ENCODE measurements at regions not wholly inside any gene's neighbourhood (a gene's known extent, or its start where the extent isn't known, plus 50 kb on each side); places are given as distances from the start of the nearest gene placed in this dataset.
"Not testable (repeated sequence)": the region's sequence is repeated elsewhere in the genome, so short reads cannot be mapped to it uniquely, and the experiment has no call there.

DNA sequence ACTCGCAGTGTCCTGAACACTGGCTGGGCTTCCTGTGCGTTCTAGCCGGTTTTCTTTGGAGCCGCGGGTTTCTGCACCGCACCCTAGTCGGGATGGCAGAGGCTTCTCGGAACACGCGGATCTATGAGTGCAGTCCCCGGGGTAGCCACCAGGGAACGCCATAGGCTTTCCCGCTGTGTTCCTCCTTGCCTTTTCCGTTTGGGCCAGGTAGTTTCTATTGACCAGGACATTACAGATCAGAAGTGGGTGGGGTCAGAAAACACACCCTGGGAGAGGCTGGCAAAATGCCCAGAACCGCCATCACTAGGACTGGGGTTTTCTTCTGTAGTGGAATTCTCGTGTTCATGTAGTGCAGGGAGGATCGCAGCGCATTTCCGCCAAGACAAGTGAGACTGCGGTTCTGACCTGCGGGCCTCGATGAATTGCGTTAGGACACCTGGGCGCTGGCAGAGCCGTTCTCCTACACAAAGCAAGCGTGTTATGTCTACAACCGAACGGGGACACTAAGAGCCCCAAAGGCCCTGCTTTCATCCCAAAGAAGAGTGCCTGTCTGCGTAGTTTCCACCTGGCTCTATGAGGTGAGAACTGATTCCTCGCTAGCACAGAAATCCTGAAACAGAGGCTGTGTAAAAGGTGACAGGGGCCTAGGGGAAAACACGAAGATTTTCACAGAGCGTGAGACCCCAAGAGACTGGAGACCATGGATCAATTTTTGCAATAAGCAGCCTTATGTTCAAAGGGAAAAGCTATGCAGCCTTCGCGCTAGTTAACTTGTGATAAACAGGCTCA is 121.5 kb downstream of the PPIAL4G start:
- DNase-seq (ENCODE audit: low read depth in 2 of 2), result peak in 1 of 2 donors; percentile 7

DNA sequence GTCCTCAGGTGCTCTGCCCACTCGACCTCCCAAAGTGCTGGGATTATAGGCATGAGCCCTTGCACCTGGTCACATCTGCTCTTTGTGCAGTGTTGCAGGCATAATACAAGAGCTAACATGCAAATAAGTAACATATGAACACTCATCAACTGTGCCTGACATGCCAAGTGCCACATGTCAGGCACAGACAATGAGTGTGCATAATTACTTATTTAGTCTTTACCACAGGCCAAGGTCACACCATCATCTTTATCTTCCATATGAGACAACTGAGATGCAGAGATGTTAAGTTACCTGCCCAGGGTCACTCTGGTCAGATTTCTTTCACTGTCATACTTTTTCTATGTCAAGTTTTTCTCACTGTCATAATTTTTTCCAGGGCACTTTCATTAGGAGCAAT is 126.1 kb downstream of the PPIAL4G start:
- DNase-seq (ENCODE audit: low read depth in 2 of 2), result no peak

DNA sequence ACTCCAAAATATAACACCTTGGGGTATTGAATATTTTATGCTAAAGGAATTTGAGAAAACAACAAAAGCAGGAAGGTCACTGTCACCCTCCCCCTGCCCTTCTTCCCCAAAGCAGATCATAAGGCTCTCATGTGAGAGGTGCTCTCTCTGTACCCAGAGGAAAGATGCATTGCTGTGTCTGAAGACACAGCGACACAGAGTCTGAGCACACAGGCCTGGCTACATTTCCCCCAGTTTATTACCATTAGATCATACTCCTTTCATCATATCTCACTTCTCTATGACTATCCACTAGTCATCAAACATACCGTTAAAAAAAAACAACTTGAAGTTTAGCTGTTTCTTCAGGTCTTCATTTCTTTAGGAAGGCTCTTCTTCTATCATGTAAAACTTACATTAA is 127.1 kb downstream of the PPIAL4G start:
- DNase-seq (ENCODE audit: low read depth in 2 of 2), result no peak

DNA sequence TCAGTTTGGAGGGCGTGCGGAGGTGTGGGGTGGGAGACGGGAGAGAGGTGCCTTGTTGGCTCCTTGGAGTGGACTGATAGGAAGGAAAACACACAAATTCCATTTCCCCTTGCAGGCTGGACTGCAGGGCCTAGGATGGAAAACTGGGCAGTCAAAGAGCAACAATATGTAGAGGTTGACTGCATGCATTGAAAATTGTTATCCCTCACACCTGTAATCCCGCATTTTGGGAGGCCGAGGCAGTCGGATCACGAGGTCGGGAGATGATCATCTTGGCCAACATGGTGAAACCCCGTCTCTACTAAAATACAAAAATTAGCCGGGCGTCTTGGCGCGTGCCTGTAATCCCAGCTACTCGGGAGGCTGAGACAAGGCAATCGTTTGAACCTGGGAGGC is 128.2 kb downstream of the PPIAL4G start:
- DNase-seq (ENCODE audit: low read depth in 2 of 2), result no peak

DNA sequence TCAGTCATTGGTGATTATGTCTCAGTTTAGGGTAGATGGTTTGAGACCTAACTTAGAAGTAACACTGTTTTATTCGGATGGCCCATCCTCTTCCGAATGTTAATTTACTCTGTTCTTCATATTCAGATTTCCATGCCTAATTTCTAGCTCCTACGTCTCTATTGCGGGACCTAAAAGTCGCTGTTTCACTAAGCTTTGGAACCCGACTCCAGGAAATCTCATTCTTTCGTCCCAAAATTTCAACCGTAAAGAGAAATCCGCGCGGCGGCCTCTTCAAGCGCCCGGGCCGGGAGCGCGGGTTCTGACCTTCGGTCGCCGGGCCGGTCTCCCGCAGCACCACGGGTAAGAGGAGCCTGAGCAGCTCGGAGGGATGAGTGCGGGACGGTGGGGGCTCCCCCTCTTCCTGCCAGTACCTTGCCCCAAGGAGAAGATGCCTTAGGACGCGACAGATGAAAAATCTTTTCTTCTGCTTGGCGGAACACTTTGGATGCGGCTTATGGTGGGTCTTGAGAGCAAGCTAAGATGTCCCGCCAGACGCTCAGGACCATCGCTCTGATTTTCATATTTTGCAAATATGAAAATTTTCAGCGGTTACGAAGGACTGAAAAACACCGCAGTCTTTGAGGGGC is 128.7 kb downstream of the PPIAL4G start:
- DNase-seq (ENCODE audit: low read depth in 2 of 2), result no peak

DNA sequence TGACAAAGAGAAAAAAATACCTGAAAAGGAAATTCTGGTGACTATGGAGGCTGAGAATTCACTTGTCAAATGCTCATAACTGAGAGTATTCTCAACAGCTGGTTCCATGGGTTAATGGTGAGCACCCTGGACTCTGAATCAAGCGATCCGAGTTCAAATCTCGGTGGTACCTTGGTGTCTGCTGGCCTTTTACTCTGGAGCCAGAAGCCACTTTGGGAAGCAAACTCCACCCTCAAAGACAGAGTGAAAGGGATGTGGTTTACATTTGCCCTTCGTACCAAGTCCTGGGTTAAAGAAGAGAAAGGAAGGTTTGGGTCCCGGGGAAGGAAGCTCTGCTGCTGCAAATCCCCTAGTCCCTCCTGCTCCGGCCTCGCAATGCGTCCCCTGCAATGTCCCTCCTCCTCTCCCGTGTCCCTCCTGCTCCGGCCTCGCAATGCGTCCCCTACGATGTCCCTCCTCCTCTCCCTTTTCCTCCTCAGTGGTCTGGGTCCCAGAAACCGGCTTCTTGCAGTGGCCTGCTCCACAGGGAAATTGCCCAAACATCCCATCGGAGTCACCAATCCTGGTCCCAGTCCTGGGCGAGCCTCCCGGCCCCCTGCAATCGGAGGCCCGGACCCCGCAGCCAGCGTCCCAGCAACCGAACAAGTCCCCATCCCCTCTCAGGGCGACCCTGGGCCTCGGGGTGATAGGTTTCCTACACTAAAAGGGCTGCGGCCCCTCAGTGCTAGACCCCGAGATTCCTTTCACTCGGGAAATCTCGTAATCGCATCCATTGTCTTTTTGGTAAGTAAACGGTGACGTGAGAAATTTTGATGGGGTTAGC is 129.4 kb downstream of the PPIAL4G start:
- peak in 1 of 2 donors; percentile 19 for DNase-seq (ENCODE audit: low read depth in 2 of 2)

DNA sequence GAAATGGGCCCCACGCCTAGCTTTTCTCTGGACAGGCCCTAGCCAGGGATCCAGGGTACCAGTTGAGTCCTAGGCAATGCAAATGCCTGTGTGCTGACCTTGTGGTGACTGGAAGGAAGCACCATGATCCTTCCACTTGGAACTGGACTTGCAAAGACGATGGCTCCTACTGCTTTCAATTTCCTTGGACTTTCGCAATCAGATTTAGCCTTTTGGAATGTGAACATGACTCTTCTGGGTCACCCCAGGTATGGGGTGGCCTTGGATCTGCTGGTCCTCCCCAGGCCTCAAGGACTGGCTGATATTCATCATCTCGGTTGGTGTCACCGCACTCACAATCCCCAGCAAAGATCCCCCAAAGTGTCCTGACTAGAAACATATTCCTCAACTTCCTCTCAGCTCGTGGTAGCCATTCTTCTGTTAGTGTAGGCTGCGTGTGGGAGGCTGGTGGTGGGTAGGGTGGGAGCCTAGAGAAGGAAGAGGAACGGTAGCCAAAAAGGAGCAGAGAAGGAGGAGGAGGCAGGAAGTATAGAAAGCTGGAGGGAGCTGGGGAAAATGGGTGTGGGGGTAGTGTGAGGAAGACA is 130.5 kb downstream of the PPIAL4G start:
- DNase-seq (ENCODE audit: low read depth in 2 of 2), result no peak

DNA sequence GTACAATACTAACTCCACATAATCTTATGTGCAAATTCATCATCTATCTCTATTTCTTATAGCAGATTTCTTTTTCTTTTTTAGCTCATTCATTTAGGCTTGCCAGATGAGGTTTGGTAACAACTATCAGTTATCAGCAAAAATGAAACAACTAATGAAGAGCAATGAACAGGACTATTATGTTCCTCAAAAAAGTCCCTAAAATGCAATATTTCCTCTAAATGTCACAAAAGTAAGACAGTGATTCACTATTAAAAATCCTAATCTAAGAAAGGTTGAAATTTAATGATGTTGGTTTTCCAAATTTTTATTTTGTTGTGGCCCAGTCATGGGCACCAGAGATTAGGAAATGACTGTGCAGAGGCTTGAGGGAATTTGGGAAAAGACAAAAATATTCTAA is 135.3 kb downstream of the PPIAL4G start:
- DNase-seq (ENCODE audit: low read depth in 2 of 2), result no peak

DNA sequence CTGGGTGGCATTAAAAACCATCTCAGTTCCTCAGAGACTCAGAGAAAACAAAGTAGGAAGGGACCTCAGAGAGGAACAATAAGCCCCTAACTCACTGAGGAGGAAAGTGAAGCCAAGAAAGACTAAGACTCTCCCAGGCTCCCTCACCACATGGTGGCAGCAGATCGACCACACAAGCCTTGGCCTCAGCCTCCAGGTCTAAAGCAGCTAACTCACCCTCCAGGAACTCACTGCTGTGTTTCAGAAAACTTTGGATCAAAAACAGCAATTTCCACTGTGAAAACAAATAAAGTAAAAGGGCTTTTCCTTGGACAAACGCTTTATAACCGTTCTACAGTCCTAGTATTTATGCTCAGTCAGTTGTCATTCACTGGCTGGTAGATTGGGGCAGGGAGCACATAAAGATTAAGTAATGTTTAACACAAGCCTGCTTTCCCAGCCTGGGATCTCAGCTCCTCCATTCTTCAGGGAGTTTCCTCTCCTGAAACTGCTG is 137.4 kb downstream of the PPIAL4G start:
- peak in 1 of 2 donors; percentile 25 for DNase-seq (ENCODE audit: low read depth in 2 of 2)

DNA sequence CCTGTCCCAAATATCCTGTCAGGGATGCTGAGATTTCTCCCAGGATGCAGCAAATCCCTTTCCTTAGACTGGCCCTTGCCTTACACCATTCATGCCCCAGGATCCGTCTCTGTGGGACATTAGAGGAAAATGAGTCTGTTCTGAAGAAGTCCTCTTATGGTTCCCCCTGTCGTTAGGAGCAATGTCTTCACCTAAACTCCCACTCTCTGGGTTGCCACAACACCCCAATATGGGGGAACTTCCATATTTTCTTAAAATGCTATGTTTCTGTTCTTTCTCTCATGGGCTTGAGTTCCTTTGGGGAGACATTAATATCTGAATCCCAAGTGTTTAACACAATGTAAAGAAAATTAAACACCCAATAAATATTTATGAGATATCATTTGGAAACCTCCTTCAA is 138.5 kb downstream of the PPIAL4G start:
- DNase-seq (ENCODE audit: low read depth in 2 of 2), result not testable (repeated sequence)

DNA sequence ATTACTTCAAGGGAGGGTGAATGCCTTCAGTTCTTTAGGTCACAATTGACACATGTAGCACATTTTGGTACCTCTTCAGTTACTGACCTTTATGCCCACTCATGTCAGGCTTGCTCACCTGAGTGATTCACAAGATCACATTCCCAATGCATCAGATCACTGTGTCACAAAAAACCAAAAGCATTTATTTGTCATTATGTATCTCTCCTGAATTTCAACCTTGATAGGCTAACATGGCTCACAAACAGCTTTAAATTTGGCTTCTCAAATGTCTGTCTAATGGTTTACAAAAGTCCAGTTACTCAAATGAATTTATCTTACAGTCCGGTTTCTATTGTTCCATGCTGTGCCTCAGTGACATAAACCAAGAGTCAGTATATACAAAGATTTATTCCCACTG is 141.4 kb downstream of the PPIAL4G start:
- not testable (repeated sequence) for DNase-seq (ENCODE audit: low read depth in 2 of 2)

DNA sequence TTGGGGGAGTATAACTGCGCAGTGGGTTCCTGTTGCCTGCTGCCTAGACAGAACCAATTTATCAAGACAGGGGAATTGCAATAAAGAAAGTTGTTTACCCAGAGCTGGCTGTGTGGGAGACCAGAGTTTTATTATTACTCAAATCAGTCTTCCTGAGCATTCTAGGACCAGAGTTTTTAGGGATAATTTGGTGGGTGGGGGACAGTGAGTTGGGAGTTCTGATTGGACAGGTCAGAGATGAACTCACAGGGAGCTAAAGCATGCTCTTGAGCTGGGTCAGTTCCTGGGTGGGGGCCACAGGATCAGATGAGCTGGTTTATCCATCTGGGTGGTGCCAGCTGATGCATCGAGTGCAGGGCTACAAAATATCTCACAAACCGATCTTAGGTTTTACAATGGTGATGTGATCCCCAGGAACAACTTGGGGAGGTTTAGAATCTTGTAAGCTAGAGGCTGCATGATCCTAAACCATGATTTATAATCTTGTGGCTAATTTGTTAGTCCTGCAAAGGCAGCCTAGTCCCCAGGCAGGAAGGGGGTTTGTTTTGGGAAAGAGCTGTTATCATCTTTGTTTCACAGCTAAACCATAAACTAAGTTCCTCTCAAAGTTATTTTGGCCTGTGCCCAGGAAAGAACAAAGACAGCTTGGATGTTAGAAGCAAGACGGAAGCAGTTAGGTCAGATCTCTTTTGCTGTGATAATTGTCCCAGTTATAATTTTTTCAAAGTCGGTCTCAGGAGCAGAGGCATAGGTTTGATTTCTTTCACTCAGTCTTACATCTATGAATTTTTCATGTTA is 146.8 kb downstream of the PPIAL4G start:
- DNase-seq (ENCODE audit: low read depth in 2 of 2), result peak in 1 of 2 donors; percentile 7

DNA sequence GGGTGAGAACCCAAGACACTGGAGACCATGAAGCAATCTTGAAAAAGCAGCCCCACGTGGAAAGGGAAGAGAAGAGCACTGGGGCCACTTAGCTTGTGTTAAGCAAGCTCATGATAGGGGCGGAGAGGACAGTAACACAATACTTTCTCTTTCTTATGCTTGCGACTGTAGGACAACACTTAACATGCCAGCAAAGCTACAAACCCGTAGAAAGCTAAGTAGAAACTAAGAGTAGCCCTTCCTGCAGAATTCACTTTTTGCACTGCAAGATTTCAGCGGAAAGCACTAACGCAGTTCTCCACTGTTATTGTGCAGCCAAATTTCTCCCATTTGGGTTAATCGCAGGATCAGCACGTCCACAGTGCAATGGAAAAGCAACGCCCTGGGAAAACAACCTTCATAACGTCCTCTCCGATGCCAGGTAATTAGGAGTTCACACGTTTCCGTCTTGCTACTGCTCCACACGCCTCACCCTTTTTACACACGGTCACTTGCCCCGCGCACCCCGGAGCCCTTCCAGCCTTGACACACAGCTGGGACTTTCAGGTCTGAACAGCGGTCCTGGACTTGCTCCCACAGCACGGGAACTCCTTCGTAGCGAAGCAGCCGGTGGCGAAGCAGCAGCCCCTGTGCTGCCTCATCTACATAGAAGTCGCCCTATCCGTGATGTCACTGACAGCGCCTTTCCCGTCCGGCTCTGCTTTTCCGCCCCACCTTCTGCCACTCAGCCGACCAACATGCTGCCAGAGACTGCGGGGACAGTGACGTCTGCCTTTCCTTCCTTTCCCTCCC is 148.6 kb downstream of the PPIAL4G start:
- DNase-seq (ENCODE audit: low read depth in 2 of 2), result peak; percentile 69 to 90

DNA sequence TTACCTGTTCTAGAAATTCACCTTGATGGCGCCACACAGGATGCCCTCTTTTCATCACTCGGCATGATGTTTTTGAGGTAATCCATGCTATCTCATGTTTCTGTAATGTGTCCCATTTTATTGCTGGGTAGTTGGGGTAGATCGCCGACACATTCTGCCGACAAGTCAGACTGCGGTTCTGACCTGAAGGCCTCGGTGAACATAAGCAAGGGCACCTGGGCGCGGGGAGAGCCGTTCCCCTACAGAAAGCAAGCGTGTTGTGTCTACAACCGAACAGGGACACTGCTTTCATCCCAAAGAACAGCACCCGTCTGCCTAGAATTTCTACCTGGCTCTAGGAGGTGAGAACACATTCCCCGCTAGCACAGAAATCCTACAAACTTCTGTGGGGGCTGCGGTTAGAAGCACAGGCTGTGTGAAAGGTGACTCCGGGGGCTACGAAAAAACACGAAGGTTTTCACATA is 149.2 kb downstream of the PPIAL4G start:
- DNase-seq (ENCODE audit: low read depth in 2 of 2), result no peak

DNA sequence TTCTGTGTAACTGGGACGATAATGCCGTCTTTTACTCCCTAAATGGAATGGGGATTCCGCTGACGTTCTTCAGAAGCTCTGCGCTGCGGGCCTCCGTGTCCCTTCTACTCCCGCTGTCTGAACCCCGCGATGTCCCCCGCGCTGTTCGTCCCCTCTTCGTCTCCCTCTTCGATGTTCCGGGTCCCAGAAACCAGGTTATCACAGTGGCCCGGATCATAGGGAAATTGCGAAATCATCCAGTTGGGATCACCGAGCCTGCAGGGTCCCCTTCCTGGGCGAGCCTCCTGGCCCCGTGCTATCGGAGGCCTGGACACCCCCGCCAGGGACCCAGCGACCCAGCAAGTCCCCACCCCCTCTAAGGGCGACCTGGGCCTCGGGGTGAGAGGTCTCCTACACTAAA is 154.2 kb downstream of the PPIAL4G start:
- no peak for DNase-seq (ENCODE audit: low read depth in 2 of 2)

DNA sequence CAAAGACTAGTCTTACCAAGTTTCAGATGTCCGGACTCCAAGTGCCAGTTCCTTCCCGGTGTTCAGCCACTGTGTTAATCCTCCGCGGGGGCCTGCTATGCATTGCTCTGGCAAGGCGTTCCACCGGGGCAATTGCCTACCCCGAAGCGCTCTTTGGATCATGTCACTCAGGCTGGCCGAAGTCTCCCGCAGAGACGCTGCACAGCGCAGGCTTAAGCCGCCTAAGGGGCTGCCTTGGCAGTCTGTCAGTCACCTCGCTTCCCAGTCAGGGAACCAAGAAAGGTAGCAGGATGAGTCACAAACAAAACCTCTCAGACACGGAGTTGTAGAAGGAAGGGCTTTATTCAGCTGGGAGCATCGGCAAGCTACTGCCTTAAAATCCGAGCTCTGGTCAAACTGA is 158.1 kb downstream of the PPIAL4G start:
- DNase-seq (ENCODE audit: low read depth in 2 of 2), result not testable (repeated sequence)

DNA sequence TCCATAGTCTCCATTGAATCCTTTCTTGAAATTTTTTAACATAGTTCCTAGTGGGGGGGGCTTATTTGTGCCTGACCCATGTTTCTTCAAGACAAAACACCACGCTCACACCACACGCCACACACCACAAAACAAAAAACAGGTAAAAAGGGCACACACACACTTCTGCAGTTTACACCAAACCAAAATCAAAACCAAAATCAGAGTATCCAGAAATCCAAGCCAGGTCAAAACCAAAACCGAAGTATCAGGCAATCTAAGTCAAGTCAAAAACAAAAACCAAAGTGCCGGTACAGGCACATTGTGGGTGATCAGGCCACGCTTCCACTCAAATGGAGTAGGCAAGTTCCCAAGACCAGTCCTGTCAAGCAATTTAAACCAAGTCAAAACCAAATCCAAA is 158.6 kb downstream of the PPIAL4G start:
- DNase-seq (ENCODE audit: low read depth in 2 of 2), result not testable (repeated sequence)

DNA sequence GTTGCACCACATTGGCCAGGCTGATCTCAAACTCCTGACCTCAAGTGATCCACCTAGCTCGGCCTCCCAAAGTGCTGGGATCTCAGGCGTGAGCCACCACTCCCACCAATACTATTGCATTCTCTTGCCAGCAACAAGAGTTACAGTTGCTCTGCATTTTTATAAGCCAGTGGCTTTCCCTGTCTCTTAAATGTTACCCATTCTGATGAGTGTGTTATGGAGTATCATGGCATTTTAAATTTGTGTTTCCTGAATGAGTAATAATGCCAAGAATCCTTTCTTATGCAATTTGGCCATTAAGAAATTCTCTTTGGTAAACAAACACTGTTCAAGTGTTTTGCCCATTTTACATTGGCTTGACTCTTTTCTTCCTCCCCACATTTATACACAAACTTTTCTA is 163.0 kb downstream of the PPIAL4G start:
- not testable (repeated sequence) for DNase-seq (ENCODE audit: low read depth in 2 of 2)

DNA sequence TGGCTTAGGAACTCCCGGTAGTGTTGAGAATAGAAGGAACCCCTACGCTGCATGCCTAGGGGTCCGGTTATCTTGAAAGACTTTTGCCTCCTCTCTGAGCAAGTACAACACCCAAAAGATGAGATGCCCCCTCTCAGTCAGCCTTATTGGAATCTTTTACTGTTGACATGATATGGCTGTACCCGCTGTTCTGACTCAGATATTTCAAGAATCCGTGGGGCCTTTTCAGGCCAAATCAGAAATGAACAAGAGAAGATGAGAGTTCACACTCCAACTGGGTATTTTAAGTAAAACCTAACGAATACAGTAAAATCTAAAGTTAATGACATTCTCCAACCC is 164.2 kb downstream of the PPIAL4G start:
- DNase-seq (ENCODE audit: low read depth in 2 of 2), result no peak
